ENCODE measurements at regions not wholly inside any gene's neighbourhood (a gene's known extent, or its start where the extent isn't known, plus 50 kb on each side); places are given as distances from the start of the nearest gene placed in this dataset.

GRCh38 chr4:10974371-10974770, 289.8 kb upstream of the CLNK start:
- H3K27ac ChIP-seq (ENCODE audit: low read depth in 2 of 2, low read length in 1 of 2) = no peak overlapping the region
- no peak overlapping the region for H3K4me3 ChIP-seq (ENCODE audit: low read depth in 1 of 2, low read length in 2 of 2)
- no peaks in the 10 kb centered on the region for H3K36me3 ChIP-seq (ENCODE audit: control insufficient read depth in 2 of 2, insufficient read depth in 2 of 2, low read length in 1 of 2)
- 73% methylated on average over 9 of the region's 9 CpGs for WGBS, 2 donors
- H3K9me3 ChIP-seq (ENCODE audit: control insufficient read depth in 2 of 2, insufficient read depth in 1 of 2, low read depth in 1 of 2, low read length in 1 of 2) = no peaks in the 10 kb centered on the region
- H3K27me3 ChIP-seq (ENCODE audit: control insufficient read depth in 1 of 2, insufficient read depth in 2 of 2, low read length in 2 of 2) = no peaks in the 10 kb centered on the region
- no peaks in the 10 kb centered on the region for H3K4me1 ChIP-seq (ENCODE audit: control insufficient read depth in 2 of 2, insufficient read depth in 2 of 2, low read length in 1 of 2)

DNA sequence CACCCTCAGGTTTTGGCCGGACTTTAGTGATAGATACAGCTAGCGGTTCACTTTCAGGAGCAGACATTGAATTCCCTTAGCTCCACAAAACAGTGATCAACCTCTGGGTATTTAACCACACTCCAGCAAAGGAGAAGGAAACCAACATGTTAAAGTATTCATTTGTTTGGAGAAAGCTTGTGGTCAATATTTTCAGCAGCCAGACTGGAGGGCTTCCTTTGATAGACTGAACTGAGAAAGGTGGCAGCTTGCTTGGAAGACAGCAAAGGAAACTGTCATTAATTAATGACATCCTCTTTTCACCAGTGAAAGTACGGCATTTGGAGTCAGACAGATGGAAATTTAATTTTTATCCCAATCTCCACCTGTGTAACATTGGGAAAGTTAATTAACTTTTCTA, 289.1 kb upstream of the CLNK start:
- no peak overlapping the region for H3K4me3 ChIP-seq (ENCODE audit: low read depth in 1 of 2, low read length in 2 of 2)
- 75 to 82% methylated on average over 3 of the region's 3 CpGs for whole genome bisulfite sequencing, 2 donors
- no peaks in the 10 kb centered on the region for H3K4me1 ChIP-seq (ENCODE audit: control insufficient read depth in 2 of 2, insufficient read depth in 2 of 2, low read length in 1 of 2)
- H3K27ac ChIP-seq (ENCODE audit: low read depth in 2 of 2, low read length in 1 of 2) = no peak overlapping the region
- no peaks in the 10 kb centered on the region for H3K27me3 ChIP-seq (ENCODE audit: control insufficient read depth in 1 of 2, insufficient read depth in 2 of 2, low read length in 2 of 2)
- H3K9me3 ChIP-seq (ENCODE audit: control insufficient read depth in 2 of 2, insufficient read depth in 1 of 2, low read depth in 1 of 2, low read length in 1 of 2) = no peaks in the 10 kb centered on the region
- H3K36me3 ChIP-seq (ENCODE audit: control insufficient read depth in 2 of 2, insufficient read depth in 2 of 2, low read length in 1 of 2) = no peaks in the 10 kb centered on the region

GRCh38 chr4:10971800-10972401, 287.3 kb upstream of the CLNK start:
- Histone ChIP-seq H3K4me3 (ENCODE audit: low read depth in 1 of 2, low read length in 2 of 2) (no peak overlapping the region), H3K27ac (ENCODE audit: low read depth in 2 of 2, low read length in 1 of 2) (no peak overlapping the region), H3K27me3 (ENCODE audit: control insufficient read depth in 1 of 2, insufficient read depth in 2 of 2, low read length in 2 of 2) (no peaks in the 10 kb centered on the region), H3K9me3 (ENCODE audit: control insufficient read depth in 2 of 2, insufficient read depth in 1 of 2, low read depth in 1 of 2, low read length in 1 of 2) (no peaks in the 10 kb centered on the region), H3K36me3 (ENCODE audit: control insufficient read depth in 2 of 2, insufficient read depth in 2 of 2, low read length in 1 of 2) (no peaks in the 10 kb centered on the region), H3K4me1 (ENCODE audit: control insufficient read depth in 2 of 2, insufficient read depth in 2 of 2, low read length in 1 of 2) (no peaks in the 10 kb centered on the region)
- WGBS, 2 donors = 61 to 74% methylated on average over 4 of the region's 4 CpGs

DNA sequence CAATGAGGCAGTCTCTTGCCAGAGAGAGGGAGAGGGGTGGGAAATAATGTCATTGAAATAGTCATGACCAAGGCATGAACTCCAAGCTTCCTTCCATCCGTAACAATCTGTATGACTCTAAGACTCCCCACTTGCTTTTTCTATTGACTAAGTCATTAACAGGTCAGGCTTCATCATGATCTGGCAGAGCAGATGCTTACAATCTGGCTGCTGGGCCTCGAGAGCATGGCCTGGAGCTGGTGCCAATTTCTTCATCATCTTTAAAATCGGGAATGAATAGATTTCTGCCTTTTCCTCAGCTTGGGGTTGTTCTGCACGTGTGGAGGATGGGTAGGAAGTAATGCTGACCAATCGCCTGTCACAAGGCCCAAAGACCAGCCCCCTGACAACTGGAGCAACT, 280.6 kb upstream of the CLNK start:
- H3K36me3 ChIP-seq (ENCODE audit: control insufficient read depth in 2 of 2, insufficient read depth in 2 of 2, low read length in 1 of 2) = no peaks in the 10 kb centered on the region
- H3K9me3 ChIP-seq (ENCODE audit: control insufficient read depth in 2 of 2, insufficient read depth in 1 of 2, low read depth in 1 of 2, low read length in 1 of 2) = peaks cover 0 to 7% of the 10 kb centered on the region in 2 donors
- no peak overlapping the region for H3K27ac ChIP-seq (ENCODE audit: low read depth in 2 of 2, low read length in 1 of 2)
- H3K4me3 ChIP-seq (ENCODE audit: low read depth in 1 of 2, low read length in 2 of 2) = no peak overlapping the region
- H3K27me3 ChIP-seq (ENCODE audit: control insufficient read depth in 1 of 2, insufficient read depth in 2 of 2, low read length in 2 of 2) = no peaks in the 10 kb centered on the region
- WGBS, 2 donors = 57 to 74% methylated on average over 5 of the region's 5 CpGs
- no peaks in the 10 kb centered on the region for H3K4me1 ChIP-seq (ENCODE audit: control insufficient read depth in 2 of 2, insufficient read depth in 2 of 2, low read length in 1 of 2)

- Histone ChIP-seq H3K27me3 (ENCODE audit: control insufficient read depth in 1 of 2, insufficient read depth in 2 of 2, low read length in 2 of 2) (no peaks in the 10 kb centered on the region), H3K27ac (ENCODE audit: low read depth in 2 of 2, low read length in 1 of 2) (no peak overlapping the region), H3K36me3 (ENCODE audit: control insufficient read depth in 2 of 2, insufficient read depth in 2 of 2, low read length in 1 of 2) (no peaks in the 10 kb centered on the region), H3K9me3 (ENCODE audit: control insufficient read depth in 2 of 2, insufficient read depth in 1 of 2, low read depth in 1 of 2, low read length in 1 of 2) (peaks cover 0 to 7% of the 10 kb centered on the region in 2 donors), H3K4me3 (ENCODE audit: low read depth in 1 of 2, low read length in 2 of 2) (no peak overlapping the region), H3K4me1 (ENCODE audit: control insufficient read depth in 2 of 2, insufficient read depth in 2 of 2, low read length in 1 of 2) (no peaks in the 10 kb centered on the region)
- WGBS, 2 donors = 73 to 75% methylated on average over 11 of the region's 11 CpGs
Observed at GRCh38 chr4:10963958-10964703, 279.6 kb upstream of the CLNK start.

DNA sequence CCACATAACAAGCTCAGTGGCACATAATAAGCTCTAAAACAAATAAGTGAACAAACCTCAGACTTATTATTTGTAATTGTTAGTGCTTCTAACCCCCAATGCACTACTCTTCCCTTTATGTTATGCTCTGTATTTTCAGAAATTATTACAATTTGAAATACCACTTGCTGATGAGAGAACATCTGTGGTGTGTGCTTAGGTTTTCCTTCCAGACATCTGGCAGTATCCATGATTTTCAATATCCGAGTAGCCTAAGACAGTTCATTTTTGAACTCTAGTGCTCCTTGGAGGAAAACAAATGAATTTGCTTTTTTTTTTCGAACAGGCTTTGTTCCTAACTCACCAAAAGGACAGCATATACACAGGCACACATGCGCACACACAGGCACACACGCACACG, 278.7 kb upstream of the CLNK start:
- H3K27me3 ChIP-seq (ENCODE audit: control insufficient read depth in 1 of 2, insufficient read depth in 2 of 2, low read length in 2 of 2) = no peaks in the 10 kb centered on the region
- no peak overlapping the region for H3K27ac ChIP-seq (ENCODE audit: low read depth in 2 of 2, low read length in 1 of 2)
- no peaks in the 10 kb centered on the region for H3K36me3 ChIP-seq (ENCODE audit: control insufficient read depth in 2 of 2, insufficient read depth in 2 of 2, low read length in 1 of 2)
- H3K9me3 ChIP-seq (ENCODE audit: control insufficient read depth in 2 of 2, insufficient read depth in 1 of 2, low read depth in 1 of 2, low read length in 1 of 2) = peaks cover 0 to 7% of the 10 kb centered on the region in 2 donors
- 88 to 90% methylated on average over 5 of the region's 5 CpGs for WGBS, 2 donors
- H3K4me1 ChIP-seq (ENCODE audit: control insufficient read depth in 2 of 2, insufficient read depth in 2 of 2, low read length in 1 of 2) = no peaks in the 10 kb centered on the region
- H3K4me3 ChIP-seq (ENCODE audit: low read depth in 1 of 2, low read length in 2 of 2) = no peak overlapping the region

GRCh38 chr4:10962246-10962645, 277.7 kb upstream of the CLNK start:
- Histone ChIP-seq H3K9me3 (ENCODE audit: control insufficient read depth in 2 of 2, insufficient read depth in 1 of 2, low read depth in 1 of 2, low read length in 1 of 2) (peaks cover 0 to 7% of the 10 kb centered on the region in 2 donors), H3K27ac (ENCODE audit: low read depth in 2 of 2, low read length in 1 of 2) (no peak overlapping the region), H3K4me1 (ENCODE audit: control insufficient read depth in 2 of 2, insufficient read depth in 2 of 2, low read length in 1 of 2) (no peaks in the 10 kb centered on the region), H3K4me3 (ENCODE audit: low read depth in 1 of 2, low read length in 2 of 2) (no peak overlapping the region), H3K36me3 (ENCODE audit: control insufficient read depth in 2 of 2, insufficient read depth in 2 of 2, low read length in 1 of 2) (no peaks in the 10 kb centered on the region), H3K27me3 (ENCODE audit: control insufficient read depth in 1 of 2, insufficient read depth in 2 of 2, low read length in 2 of 2) (no peaks in the 10 kb centered on the region)
- 35 to 52% methylated on average over 1 of the region's 1 CpG for WGBS, 2 donors

DNA sequence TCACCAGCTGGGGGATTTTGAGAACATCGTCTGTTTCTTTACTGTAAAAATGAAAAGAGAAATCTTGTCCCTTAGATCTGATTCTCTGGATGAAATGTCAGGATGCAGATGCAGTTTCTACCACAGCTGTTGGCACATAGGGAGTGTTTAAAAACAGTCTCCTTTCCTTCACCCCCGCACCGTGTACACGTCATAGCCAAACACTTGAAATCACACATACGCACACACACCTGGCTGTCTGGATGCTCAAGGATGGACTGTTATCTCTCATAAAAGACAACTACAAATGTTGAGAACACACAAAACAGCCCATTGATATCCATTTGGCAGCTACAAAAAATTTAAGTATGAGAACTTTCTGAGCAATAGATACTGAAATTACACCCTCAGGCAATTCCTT, 275.8 kb upstream of the CLNK start:
- Histone ChIP-seq H3K36me3 (ENCODE audit: control insufficient read depth in 2 of 2, insufficient read depth in 2 of 2, low read length in 1 of 2) (no peaks in the 10 kb centered on the region), H3K9me3 (ENCODE audit: control insufficient read depth in 2 of 2, insufficient read depth in 1 of 2, low read depth in 1 of 2, low read length in 1 of 2) (peaks cover 0 to 7% of the 10 kb centered on the region in 2 donors), H3K27ac (ENCODE audit: low read depth in 2 of 2, low read length in 1 of 2) (no peak overlapping the region), H3K27me3 (ENCODE audit: control insufficient read depth in 1 of 2, insufficient read depth in 2 of 2, low read length in 2 of 2) (no peaks in the 10 kb centered on the region), H3K4me3 (ENCODE audit: low read depth in 1 of 2, low read length in 2 of 2) (no peak overlapping the region), H3K4me1 (ENCODE audit: control insufficient read depth in 2 of 2, insufficient read depth in 2 of 2, low read length in 1 of 2) (no peaks in the 10 kb centered on the region)
- WGBS, 2 donors = 61 to 71% methylated on average over 5 of the region's 5 CpGs

- WGBS, 2 donors = 41 to 58% methylated on average over 1 of the region's 1 CpG
- Histone ChIP-seq H3K36me3 (ENCODE audit: control insufficient read depth in 2 of 2, insufficient read depth in 2 of 2, low read length in 1 of 2) (no peaks in the 10 kb centered on the region), H3K27me3 (ENCODE audit: control insufficient read depth in 1 of 2, insufficient read depth in 2 of 2, low read length in 2 of 2) (no peaks in the 10 kb centered on the region), H3K4me1 (ENCODE audit: control insufficient read depth in 2 of 2, insufficient read depth in 2 of 2, low read length in 1 of 2) (no peaks in the 10 kb centered on the region), H3K27ac (ENCODE audit: low read depth in 2 of 2, low read length in 1 of 2) (no peak overlapping the region), H3K4me3 (ENCODE audit: low read depth in 1 of 2, low read length in 2 of 2) (no peak overlapping the region), H3K9me3 (ENCODE audit: control insufficient read depth in 2 of 2, insufficient read depth in 1 of 2, low read depth in 1 of 2, low read length in 1 of 2) (peaks cover 0 to 7% of the 10 kb centered on the region in 2 donors)
Observed at GRCh38 chr4:10959586-10959985, 275.0 kb upstream of the CLNK start.

Data from esophagus (tissue), 2 donors.